NCI-H2081 (cell line): ENCODE measurements at regions not wholly inside any gene's neighbourhood (a gene's known extent, or its start where the extent isn't known, plus 50 kb on each side); places are given as distances from the start of the nearest gene placed in this dataset.

Source experiments
- DNase-seq, 2 experiments: peaks; one replicate each; lab custom pipeline; 2025; lab: John Stamatoyannopoulos, UW

DNA sequence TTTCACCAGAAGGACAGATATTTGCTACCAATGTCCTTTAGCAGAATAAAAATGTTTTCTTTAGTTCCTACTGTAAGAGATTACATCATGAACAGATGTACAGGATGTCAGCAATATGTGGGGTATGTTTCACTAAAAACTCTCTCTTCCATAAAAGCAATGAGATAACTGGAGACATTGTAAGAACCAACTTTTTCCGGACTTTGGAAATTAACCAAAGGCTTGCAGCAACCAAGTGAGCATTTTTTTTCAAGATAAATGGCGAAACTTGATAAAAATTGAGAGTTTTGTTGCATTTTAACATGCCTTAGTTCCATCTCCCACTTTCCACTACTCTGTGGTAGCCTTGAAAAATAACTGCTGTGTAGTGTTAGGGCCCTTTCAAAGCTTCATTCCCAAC is 429.8 kb upstream of the CDH2 start:
- DNase-seq = no peak

DNA sequence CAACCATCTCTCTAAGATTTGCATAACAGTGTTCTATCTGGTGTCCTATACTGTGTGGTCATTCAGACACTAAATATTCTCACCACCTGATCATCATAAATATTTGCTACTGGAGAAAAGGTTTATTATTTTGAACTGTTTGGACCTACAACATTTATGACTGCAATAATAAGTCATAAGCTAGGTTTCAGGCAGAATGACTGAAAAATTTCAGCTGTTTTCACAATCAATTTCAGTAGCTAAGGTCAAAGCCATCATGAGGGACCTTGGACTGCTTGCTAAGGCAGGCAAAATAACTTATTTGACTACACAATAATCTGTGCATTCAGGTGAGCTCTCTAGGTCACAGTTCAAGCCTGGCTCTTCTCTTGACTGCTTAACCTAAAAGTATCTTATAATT is 425.5 kb upstream of the CDH2 start:
- DNase-seq = no peak

DNA sequence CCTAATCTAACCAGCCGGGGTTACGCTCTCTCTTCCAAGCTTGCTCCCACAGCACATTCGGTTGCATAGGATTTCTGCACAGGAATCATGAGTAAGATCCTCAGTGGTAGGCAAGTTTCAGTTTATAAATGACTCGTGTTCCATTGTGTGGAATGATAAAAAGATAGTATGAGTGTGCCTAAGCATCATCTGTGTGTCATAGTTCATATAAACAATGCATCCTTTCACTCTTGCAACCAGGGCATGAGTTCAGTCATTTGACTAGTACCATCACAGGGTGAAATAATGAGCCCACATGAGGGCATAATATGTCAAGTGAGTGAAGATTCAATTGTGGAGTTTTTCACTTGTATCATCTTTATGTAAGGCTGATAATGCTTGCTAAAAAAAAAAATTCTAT is 417.1 kb upstream of the CDH2 start:
- no peak for DNase-seq

DNA sequence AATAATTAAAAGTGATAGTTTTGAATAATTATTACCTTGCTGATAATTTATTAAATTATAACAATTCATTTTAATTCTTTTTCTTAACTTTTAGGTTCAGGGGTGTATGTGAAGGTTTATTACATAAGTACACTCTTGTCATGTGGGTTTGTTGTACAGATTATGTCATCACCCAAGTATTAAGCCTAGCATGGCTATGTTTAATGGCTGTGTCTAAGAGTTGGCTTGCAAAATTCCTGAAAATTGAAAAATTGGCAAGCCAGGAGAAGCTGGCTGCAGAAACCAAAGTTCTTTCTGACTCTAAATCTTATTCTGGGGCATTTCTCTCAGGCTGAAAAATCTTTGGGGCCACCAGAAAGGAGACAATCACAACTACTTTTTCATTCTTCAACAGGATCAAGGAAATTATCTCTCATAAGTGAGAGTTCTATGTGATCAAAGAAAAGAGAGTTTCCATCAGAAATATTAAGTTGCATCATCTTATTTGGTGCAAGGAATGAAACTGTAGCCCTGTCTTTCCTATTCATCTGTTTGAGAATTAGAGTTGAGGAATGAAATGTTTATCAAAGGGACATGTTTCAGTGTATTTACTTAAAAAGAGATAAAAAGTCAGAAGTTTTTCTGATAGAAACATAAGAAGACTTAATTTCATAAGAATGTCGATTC is 412.1 kb upstream of the CDH2 start:
- no peak for DNase-seq

DNA sequence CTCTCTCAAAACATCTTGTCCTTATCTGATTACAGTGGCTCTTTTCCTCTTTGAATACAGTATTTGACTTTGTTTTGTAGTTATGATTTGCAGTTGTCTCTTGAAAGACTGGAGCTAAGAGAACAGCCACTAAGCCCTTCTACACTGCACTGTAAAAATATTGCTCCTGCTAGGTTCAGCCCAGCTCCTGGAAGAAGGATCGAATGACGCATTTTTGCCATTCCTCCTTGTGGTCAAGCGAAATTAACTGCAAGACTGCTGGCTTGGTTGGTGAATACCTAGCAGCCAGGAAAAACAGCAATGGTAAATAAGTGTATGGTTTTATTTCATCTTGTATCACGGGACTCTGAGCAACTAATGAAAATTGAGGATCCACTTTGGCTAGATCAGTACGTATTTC is 407.8 kb upstream of the CDH2 start:
- no peak for DNase-seq

DNA sequence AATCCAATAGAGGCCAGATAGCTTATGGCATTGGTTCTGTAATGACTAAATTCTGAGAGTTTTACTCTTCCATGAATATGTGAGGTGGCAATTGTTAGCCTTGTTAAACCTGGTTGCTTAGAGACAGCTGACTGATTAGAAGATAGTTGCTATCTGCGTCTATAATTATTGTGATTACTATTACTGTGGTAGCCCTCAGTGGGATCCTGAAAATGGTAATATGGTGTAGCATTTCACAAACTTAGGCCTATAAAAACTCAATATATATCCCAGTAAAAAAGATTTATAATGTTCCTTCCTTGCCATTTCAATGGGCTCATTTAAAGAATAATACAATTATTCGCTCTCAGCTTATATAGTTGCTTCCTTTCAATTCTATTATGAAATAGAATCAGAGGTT is 405.8 kb upstream of the CDH2 start:
- DNase-seq = peak in 1 of 2 experiments; percentile 41

DNA sequence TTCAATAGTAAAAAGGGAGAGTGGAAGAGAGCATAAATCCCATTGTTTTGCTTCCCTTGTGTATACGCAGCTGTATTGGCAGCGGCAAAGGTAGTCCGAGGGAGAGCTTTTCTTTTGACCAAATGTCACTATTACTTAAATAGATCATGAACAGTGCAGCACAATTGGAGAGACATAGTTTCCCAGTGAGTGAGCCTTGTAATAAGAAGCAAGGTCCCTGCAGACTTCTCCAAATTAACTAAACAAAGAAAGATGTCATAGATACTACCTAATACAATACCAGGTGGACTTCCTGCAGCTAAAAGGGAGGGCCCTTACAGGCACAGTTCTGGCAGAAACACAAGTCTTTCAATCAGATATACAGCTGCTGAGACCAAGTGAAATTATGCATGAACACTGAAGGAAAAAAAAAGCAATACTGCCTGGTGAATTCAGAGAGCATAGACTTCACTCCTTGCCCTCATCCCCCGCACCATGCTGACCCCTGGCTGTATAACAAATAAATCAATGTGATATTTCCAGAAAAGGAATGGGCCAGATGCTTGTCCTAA is 404.7 kb upstream of the CDH2 start:
- DNase-seq = peak; percentile 48 to 90

DNA sequence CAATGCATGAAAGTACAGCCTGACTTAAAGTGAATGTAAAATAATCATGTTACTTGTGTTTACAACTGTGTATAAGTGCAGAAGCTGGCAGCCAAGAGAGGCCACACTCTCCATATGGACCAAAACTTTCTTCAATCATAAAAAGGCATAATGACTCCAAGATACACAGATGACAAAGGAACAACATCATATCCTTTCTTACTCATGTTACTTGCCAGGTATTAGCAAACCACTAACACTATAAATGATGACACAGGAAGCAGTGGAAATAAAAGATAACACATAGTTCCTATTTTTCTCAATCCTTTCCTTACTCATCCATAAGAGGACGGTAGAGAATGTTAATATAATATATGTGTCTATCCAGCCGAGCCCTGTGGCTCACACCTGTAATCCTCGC is 400.0 kb upstream of the CDH2 start:
- DNase-seq = no peak

DNA sequence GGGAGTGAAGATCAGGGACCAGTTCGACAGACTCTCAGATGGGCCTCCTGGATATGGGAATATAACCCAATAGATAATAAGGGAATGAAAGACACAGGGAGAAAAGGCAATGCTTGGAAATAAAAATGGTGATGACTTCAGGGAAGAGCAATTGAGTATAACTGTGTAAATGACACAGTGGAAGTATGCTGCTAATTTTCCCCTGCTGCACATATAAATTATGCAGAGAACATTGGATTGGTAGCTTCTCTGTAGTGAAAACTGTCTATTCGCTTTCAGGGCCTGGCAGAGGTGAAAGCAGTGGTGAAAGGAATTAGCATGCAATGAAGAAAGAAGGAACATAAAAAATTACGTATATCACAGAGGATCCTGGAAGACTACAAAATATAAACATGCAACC is 398.2 kb upstream of the CDH2 start:
- DNase-seq = no peak

DNA sequence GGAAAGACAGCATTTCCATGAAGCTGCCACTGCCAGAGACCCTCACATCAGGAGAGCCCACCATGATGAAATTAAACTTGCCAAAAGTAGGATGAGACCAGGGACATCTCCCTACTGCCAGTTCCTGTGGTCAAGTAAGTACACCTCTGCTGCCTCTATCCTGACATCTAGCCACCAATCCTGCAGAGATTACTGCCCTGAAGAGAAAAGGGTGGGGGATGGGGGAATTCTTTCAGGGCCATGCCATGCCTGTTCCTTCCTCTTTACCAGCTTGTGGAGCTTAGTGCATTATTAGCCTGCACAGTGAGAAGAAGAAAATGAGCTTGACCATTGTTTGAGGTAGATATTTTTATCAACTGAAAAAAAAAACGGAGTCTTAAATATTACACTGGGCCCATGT is 397.2 kb upstream of the CDH2 start:
- DNase-seq = no peak

DNA sequence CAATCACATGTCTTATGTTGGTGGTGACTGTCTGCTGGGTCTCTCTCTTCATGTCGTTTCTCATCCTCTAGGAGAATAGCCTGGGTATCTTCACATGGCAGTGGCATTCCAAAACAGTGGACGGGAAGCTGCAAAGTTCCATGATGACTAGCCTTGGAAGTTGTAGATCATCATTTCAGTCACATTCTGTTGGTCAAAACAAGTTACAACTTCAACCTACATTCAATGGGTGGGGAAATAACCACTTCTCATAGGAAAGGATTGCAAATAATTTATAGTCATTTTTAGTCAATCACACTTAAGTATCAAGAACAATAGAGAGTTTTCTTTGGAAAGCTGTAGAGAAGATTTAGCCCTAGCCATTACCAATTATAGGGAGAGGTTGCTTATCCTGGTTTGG is 395.0 kb upstream of the CDH2 start:
- no peak for DNase-seq

DNA sequence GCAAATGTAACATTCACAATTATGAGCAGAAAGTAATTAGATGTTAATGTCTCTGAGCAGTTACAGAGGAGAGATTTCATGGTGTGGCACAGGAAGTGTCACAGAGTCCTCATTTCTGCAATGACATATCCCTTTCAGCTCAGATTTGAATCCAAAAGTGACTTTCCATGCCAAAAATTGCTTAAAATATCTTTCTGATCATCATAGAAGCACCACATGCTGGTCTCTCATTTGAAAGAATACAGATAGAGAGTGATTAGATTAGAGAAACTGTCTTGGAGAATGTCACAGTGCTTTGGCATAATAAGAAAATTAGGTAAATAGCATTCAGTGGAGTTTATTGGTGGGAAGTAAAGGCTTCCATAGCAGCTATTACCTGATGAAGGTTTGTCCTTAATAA is 383.4 kb upstream of the CDH2 start:
- DNase-seq = no peak

DNA sequence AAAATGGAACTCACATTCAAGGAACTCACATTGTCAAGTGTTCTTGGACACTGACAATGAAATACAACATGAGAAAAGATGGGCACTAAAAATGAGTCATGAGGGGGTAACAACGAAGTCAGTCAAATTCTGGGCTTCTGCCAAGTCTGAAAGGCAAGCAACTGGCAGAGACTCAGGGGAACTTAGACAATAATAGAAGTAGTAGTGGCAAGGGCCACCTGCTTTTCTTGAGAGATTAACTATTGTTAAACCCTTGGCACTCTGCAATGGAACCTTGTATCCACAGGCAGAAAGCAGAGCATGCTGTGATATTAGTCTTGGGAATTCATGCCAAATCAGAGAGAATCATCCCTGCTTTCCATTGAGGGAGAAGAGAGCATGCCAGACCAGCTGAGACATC is 382.6 kb upstream of the CDH2 start:
- no peak for DNase-seq

DNA sequence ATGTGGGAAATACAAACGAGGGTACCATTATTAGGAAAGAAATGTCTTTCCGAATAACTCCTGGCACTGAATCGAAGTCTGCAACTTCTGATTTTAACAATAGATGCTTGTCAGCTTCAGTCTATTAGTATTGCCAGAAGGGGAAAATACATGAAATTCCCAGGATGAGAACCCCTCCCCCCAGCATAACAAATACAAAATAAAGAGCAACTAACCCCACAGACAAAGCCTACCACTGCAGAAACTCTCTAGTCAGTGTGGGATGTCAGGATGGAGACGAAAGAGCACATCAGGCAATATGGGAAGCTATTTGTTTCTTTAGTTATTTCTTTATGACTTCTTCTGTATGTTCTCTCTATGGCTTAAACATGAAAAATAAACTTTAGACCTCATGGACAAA is 365.0 kb upstream of the CDH2 start:
- no peak for DNase-seq

DNA sequence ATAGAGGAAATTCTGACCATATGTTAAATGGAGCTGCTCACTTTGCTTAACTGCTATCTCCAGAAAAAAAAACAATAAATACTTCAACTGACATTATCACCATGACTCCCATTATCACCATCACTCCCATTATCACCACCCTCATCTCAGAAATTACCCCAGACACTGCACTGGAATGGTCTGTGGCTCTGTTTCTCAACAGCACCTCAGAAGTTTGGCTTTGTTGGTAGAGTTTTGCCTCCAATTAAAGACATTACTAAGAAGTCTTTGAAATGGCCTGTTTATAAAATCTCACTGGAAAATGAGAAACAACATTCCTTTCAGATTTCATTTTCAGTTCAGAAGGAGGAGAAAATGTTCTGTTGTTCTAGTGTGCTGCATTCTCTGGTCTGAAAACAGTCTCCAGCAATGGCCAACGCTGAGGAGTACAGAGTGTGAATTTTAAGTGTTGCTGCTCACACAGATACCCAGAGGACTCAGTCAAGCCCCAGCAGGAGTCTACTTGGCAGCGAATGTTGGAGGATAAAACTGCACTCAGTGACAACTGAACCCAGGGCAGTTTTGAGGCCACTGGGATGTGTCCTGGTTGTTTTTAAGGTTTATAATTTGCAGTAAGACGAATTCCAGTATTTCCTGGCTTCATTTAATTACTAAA is 364.5 kb upstream of the CDH2 start:
- DNase-seq = no peak

DNA sequence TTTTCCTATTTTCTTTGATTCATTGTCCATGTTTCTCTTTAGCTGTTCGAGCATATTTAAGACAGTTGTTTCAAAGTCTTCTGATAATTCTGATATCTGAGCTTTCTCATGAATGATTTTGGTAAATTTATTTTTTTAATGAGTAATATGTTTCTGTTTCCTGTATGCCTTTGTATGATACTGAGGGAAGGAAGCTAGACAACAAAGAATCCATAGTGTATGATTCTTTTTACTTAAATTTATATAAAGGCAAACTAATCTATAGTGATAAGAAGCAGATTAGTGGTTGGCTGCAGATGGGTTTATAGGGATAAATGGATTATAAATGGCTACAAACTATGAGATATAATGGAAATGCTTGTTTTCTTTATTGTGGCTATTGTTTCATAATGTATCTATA is 352.7 kb upstream of the CDH2 start:
- no peak for DNase-seq

DNA sequence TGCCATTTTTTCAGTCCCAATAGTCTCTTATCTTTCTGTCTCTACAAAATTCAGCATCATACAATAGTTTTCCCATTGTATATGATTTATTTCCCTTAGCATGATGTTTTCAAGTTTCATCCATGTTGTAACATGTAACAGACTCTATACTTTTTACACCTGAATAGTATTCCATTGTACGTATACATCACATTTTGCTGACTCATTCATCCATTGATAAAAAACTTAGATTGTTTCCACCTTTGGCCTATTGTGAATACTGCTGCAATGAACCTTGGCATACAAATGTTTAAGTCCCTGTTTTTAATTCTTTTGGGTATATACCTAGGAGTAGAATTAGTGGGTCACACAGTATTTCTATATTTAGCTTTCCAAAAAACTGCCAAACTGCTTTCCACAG is 349.3 kb upstream of the CDH2 start:
- no peak for DNase-seq

DNA sequence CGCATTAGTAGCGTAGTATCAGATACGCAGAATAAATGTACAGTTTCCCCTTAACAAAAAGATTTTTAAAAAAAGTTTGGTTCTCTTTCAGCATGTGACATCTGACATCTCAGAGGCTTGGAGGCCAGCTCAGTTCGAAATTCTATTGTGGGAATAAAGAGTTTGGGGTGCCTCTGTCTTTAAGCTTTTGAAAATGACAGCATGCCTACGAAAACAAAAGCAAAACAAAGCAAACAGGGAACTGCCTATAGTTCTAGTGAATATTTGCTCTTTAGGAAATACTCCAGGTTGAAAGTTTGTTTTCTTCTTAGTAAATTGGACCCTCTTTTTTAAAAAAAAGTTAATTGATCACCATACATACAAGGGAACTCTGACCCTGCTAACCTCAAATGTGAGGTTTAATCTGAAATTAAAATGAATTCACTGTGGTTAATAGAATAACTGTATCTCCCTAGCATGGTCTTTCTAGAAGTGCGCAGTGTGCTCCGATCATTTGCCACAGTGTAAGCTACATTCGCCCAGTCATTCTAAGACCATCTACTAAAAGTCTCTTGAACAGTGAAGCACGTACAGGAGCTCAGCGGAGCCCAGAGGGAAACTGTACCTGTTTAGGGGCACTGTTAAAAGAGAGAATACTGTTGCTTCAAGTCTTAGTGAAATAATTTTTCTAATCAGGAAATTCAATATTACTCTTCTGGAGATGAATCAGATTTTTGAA is 347.0 kb upstream of the CDH2 start:
- DNase-seq = no peak

DNA sequence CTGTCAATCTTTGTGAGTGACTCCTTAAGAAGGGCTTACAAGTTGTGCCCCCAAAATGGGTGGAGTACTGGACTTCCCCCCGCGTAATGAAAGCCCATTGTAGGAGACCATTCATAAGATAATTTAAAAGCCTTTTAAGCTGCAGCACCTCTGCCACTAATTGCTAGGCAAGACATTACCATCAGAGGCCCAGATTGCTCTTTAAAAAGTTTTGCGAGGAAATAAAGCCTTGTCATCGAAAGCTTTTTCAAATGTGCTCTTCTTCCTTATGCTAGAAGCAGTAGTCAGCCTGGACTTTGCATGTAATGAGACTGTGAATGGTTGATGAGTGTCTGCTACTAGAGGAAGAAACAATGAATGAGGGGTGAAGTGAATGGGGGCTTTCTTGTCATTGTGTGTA is 345.3 kb upstream of the CDH2 start:
- no peak for DNase-seq

DNA sequence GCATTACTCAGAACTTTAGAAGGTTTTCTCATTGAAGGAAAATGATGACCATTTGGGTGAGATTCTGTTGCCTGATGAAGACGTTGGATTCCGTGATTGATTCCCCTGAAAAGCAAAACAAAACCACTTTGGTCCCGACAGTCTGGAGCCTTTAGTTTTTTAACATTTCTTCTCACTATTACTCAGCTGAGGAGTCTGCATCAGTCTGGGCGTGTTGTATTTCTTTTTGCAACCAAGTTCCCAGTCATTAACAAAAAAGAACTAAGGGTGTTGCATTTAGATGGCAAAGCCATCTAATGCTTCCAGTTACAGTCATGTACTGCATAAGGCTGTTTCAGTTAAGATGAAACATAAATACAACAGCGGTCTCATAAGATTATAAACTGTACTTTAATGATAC is 343.1 kb upstream of the CDH2 start:
- DNase-seq = no peak

DNA sequence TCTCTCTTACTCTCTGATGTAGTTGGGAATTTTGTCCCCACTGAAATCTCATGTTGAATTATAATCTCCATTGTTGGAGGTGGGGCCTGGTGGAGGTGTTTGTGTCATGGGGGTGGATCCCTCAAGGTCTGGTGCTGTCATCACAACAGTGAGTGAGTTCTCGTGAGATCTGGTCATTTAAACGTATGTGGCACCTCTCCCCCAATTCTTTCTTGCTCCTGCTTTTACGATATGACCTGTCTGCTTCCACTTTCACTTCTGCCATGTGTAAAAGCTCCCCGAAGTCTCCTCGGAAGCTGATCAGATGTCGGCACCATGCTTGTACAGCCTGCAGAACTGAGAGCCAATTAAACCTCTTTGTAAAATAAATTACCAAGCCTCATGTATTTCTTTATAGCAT is 337.8 kb upstream of the CDH2 start:
- no peak for DNase-seq

DNA sequence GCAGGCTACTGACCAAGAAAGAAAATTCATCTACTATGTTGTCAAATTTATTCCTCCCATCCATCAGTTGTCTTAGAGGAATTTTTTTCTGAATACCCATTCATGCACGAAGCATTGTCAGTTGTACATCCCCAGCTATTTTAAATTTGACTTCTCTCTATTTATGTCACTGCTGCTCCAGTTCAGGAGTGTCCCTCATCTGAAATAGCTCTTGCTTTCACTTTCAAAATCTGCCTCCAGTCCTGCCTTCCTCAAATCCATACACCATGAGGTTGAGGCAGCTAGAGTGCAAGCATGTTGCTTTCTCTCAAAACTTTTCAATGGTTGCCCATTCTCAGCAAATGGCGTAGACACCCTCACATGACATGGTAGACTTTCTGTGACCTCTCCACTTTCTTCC is 335.4 kb upstream of the CDH2 start:
- DNase-seq = no peak

DNA sequence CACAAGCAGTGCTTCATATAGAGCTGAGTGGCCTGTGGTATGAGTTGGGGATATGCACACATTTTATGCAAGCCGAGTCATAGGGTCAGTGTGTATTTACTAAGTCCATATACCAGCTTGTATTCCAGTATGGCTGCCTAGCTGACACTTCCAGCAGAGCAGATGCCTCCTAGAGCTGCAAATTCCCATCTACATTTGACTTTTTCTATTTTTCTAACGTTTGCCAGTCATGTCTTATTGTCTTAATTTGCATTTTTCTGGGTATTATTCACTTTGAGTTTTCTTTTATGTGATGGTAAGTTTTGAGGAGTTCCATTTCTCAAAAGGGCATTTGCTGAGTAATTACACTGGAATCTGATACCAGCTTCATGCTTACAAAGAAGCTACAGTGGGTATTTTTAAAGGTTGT is 334.5 kb upstream of the CDH2 start:
- DNase-seq = no peak
